WTC11 (cell line): ENCODE measurements at regions not wholly inside any gene's neighbourhood (a gene's known extent, or its start where the extent isn't known, plus 50 kb on each side); places are given as distances from the start of the nearest gene placed in this dataset.

Experiments
- TF ChIP-seq, protein P1 (sequence below): fragments of 200-600 bp; IDR thresholded peaks from 2 replicates; pipeline ENCODE4 v1.8.0; 2022; ENCODE audit warnings: antibody characterized with exemption
- TF ChIP-seq, protein P2 (sequence below): sonication (generic); formaldehyde crosslinking; IDR thresholded peaks from 2 replicates; pipeline ENCODE4 v1.8.0; 2022; ENCODE audit warnings: mild to moderate bottlenecking, missing genetic modification reagents

DNA sequence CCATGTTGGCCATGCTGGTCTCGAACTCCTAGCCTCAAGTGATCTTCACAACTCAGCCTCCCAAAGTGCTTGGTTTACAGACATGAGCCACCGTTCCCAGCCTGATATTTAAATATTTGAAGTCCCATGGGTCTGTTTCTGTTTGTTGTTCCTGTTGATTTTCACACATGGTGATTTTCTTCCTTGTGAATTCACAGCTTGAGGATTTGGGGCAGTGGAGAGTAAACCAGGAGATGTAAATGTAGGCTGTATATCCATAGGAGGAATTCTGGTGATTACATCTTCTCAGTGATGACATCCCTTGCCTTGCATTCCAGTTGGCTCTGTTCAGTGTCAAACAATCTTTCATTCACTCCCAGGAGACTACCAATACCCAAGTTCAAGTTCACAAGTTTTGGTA lies 471.9 kb downstream of the KCTD12 start:
- TF ChIP-seq, protein P1, sequence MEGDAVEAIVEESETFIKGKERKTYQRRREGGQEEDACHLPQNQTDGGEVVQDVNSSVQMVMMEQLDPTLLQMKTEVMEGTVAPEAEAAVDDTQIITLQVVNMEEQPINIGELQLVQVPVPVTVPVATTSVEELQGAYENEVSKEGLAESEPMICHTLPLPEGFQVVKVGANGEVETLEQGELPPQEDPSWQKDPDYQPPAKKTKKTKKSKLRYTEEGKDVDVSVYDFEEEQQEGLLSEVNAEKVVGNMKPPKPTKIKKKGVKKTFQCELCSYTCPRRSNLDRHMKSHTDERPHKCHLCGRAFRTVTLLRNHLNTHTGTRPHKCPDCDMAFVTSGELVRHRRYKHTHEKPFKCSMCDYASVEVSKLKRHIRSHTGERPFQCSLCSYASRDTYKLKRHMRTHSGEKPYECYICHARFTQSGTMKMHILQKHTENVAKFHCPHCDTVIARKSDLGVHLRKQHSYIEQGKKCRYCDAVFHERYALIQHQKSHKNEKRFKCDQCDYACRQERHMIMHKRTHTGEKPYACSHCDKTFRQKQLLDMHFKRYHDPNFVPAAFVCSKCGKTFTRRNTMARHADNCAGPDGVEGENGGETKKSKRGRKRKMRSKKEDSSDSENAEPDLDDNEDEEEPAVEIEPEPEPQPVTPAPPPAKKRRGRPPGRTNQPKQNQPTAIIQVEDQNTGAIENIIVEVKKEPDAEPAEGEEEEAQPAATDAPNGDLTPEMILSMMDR, result no peak
- TF ChIP-seq, protein P2, sequence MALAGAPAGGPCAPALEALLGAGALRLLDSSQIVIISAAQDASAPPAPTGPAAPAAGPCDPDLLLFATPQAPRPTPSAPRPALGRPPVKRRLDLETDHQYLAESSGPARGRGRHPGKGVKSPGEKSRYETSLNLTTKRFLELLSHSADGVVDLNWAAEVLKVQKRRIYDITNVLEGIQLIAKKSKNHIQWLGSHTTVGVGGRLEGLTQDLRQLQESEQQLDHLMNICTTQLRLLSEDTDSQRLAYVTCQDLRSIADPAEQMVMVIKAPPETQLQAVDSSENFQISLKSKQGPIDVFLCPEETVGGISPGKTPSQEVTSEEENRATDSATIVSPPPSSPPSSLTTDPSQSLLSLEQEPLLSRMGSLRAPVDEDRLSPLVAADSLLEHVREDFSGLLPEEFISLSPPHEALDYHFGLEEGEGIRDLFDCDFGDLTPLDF (CRISPR knock-in tag), result no peak
